ENCODE measurements at regions not wholly inside any gene's neighbourhood (a gene's known extent, or its start where the extent isn't known, plus 50 kb on each side); places are given as distances from the start of the nearest gene placed in this dataset.

- H3K27me3 ChIP-seq (ENCODE audit: insufficient read depth), result no peaks in the 10 kb centered on the region
- peaks cover 11 to 14% of the 10 kb centered on the region in 2 experiments; a peak in 3 of 4 replicates for H3K4me1 ChIP-seq (ENCODE audit: control insufficient read depth in 1 of 2, insufficient read depth in 2 of 2, low read depth in 1 of 2, low read length in 1 of 2)
- ChIA-PET POLR2A (no interaction called here), CTCF (no interaction called here)
- H3K27ac ChIP-seq (ENCODE audit: low read depth in 2 of 2, low read length in 1 of 2), result no peak overlapping the region
- no peak overlapping the region for H3K4me2 ChIP-seq
- H3K9me3 ChIP-seq, result no peaks in the 10 kb centered on the region
- no peaks in the 10 kb centered on the region for H4K20me1 ChIP-seq (ENCODE audit: insufficient read depth)
- no peak overlapping the region for H2AFZ ChIP-seq (ENCODE audit: low read depth)
- no peak overlapping the region for H3K9ac ChIP-seq
- no peaks in the 10 kb centered on the region for H3F3A ChIP-seq (replicated peaks; ENCODE audit: insufficient read depth)
- H3K79me2 ChIP-seq (ENCODE audit: insufficient read depth), result no peaks in the 10 kb centered on the region
- no peaks in the 10 kb centered on the region for H3K9me2 ChIP-seq
- DNase-seq, result no peak
- no peak for TF ChIP-seq CHD2 (IDR thresholded peaks at IDR 0.05; ENCODE audit: low read length, partially characterized antibody)
- TF ChIP-seq SMC3 (IDR thresholded peaks at IDR 0.05; ENCODE audit: low read depth, low read length), result no peak
- no peak for TF ChIP-seq USF1 (IDR thresholded peaks at IDR 0.05; ENCODE audit: borderline replicate concordance, low read depth)
- no peaks in the 10 kb centered on the region for H3K36me3 ChIP-seq (replicated peaks in 1 of 2; ENCODE audit: control insufficient read depth in 1 of 2, insufficient read depth in 2 of 2, low read length in 1 of 2)
- WGBS (ENCODE audit: low lambda C conversion rate), result 86% methylated on average over 17 of the region's 19 CpGs
- no peak overlapping the region for H3K4me3 ChIP-seq (ENCODE audit: low read depth in 2 of 2, low read length in 1 of 2)
These were observed 84.7 kb downstream of the LINGO1 start for GRCh38 chr15:77547801-77548588.

- H3K4me3 ChIP-seq (ENCODE audit: low read depth in 2 of 2, low read length in 1 of 2), result no peak overlapping the region
- no peaks in the 10 kb centered on the region for H3F3A ChIP-seq (replicated peaks; ENCODE audit: insufficient read depth)
- H3K4me1 ChIP-seq (ENCODE audit: control insufficient read depth in 1 of 2, insufficient read depth in 2 of 2, low read depth in 1 of 2, low read length in 1 of 2), result peaks cover 16 to 17% of the 10 kb centered on the region in 2 experiments; a peak in 3 of 4 replicates
- no peak overlapping the region for H2AFZ ChIP-seq (ENCODE audit: low read depth)
- no peaks in the 10 kb centered on the region for H3K9me2 ChIP-seq
- no peaks in the 10 kb centered on the region for H3K27me3 ChIP-seq (ENCODE audit: insufficient read depth)
- H3K27ac ChIP-seq (ENCODE audit: low read depth in 2 of 2, low read length in 1 of 2), result no peak overlapping the region
- H3K4me2 ChIP-seq, result no peak overlapping the region
- no peak for DNase-seq
- TF ChIP-seq TCF12 (IDR thresholded peaks at IDR 0.05), result no peak
- no peak for TF ChIP-seq ZBTB33 (IDR thresholded peaks at IDR 0.05; ENCODE audit: borderline replicate concordance, low read depth)
- no peak for TF ChIP-seq REST (IDR thresholded peaks at IDR 0.05; ENCODE audit: low read depth, low read length)
- no peak for TF ChIP-seq USF2 (IDR thresholded peaks at IDR 0.05; ENCODE audit: borderline replicate concordance, low read depth, low read length)
- TF ChIP-seq FOSL2 (IDR thresholded peaks at IDR 0.05; ENCODE audit: borderline replicate concordance, low read depth), result no peak
- no peak for TF ChIP-seq RXRA (IDR thresholded peaks at IDR 0.05; ENCODE audit: borderline replicate concordance, low read depth)
- no peak for TF ChIP-seq RAD21 (IDR thresholded peaks at IDR 0.05; ENCODE audit: low read length)
- TF ChIP-seq FOXJ3 (CRISPR knock-in tag; IDR thresholded peaks at IDR 0.05), result no peak
- no peak for TF ChIP-seq SMC3 (IDR thresholded peaks at IDR 0.05; ENCODE audit: low read depth, low read length)
- no peak for TF ChIP-seq RCOR1 (IDR thresholded peaks at IDR 0.05; ENCODE audit: low read length)
- TF ChIP-seq SIN3A (IDR thresholded peaks at IDR 0.05; ENCODE audit: borderline replicate concordance, low read depth, low read length), result no peak
- no peak for TF ChIP-seq POLR2AphosphoS5 (IDR thresholded peaks at IDR 0.05; ENCODE audit: low read depth, low read length)
- TF ChIP-seq EP300 (IDR thresholded peaks at IDR 0.05; ENCODE audit: borderline replicate concordance in 1 of 2, low read depth in 1 of 2, low read length in 1 of 2), result no peak
- no peak for TF ChIP-seq GABPA (IDR thresholded peaks at IDR 0.05; ENCODE audit: low read depth)
- TF ChIP-seq JUND (IDR thresholded peaks at IDR 0.05), result no peak
- no peak for TF ChIP-seq YY1 (IDR thresholded peaks at IDR 0.05; ENCODE audit: low read depth)
- TF ChIP-seq MXI1 (IDR thresholded peaks at IDR 0.05; ENCODE audit: low read depth, low read length), result no peak
- no peak for TF ChIP-seq RFX5 (IDR thresholded peaks at IDR 0.05; ENCODE audit: low read length)
- TF ChIP-seq NFIC (IDR thresholded peaks at IDR 0.05; ENCODE audit: borderline replicate concordance), result no peak
- TF ChIP-seq NRF1 (IDR thresholded peaks at IDR 0.05; ENCODE audit: low read depth, low read length), result no peak
- H3K9me3 ChIP-seq, result no peaks in the 10 kb centered on the region
- H3K79me2 ChIP-seq (ENCODE audit: insufficient read depth), result no peaks in the 10 kb centered on the region
- CTCF ChIA-PET, result interaction anchor here (5.4 to 6.0 kb wide), 2 partner anchors 88 to 427 kb away, joined by 51 to 134 read pairs; partner anchors contain the start of gene LINGO1
- no peaks in the 10 kb centered on the region for H3K36me3 ChIP-seq (replicated peaks in 1 of 2; ENCODE audit: control insufficient read depth in 1 of 2, insufficient read depth in 2 of 2, low read length in 1 of 2)
- POLR2A ChIA-PET, result no interaction called here
- H3K9ac ChIP-seq, result no peak overlapping the region
- no peaks in the 10 kb centered on the region for H4K20me1 ChIP-seq (ENCODE audit: insufficient read depth)
- 95% methylated on average over 1 of the region's 1 CpG for WGBS (ENCODE audit: low lambda C conversion rate)
These were observed 85.8 kb downstream of the LINGO1 start for GRCh38 chr15:77546870-77547269.
